Tibial nerve (tissue), 4 donors: ENCODE measurements at regions not wholly inside any gene's neighbourhood (a gene's known extent, or its start where the extent isn't known, plus 50 kb on each side); places are given as distances from the start of the nearest gene placed in this dataset.
A peak's percentile ranks its signal among the peaks of the same experiment; 100 is the strongest.

Experiments used
- DNase-seq, 2 donors: peaks; one replicate each; pipeline ENCODE4 v3.0.0-alpha.2; 2019; ENCODE audit warnings: low spot score in 2 of 2
- H3K27ac ChIP-seq, 4 donors: fragments of 200-600 bp; sonication (generic) in 3 of 4; one replicate each; pipeline ENCODE4 v1.5.1; 2017 to 2019; ENCODE audit warnings: mild to moderate bottlenecking in 1 of 4
- H3K27me3 ChIP-seq, 2 donors: fragments of 200-600 bp; sonication (generic) in 1 of 2; one replicate each; pipeline versions ENCODE4 v1.5.1 to v1.6.0; 2017 to 2019
- H3K36me3 ChIP-seq, 3 donors: fragments of 200-600 bp; sonication (generic); one replicate each; pipeline ENCODE4 v1.5.1; 2018 to 2019
- H3K4me1 ChIP-seq, 4 donors: fragments of 200-600 bp; sonication (generic) in 3 of 4; one replicate each; pipeline ENCODE4 v1.5.1; 2017 to 2019
- H3K4me3 ChIP-seq, 4 donors: fragments of 200-600 bp; sonication (generic) in 3 of 4; one replicate each; pipeline ENCODE4 v1.5.1; 2017 to 2019; ENCODE audit warnings: mild to moderate bottlenecking in 1 of 4, moderate library complexity in 1 of 4
- H3K9me3 ChIP-seq, 4 donors: fragments of 200-600 bp; sonication (generic) in 3 of 4; one replicate each; pipeline ENCODE4 v1.5.1; 2017 to 2019
- CTCF ChIP-seq, 5 experiments: fragments of 200-600 bp in 3 of 5; fragments of 450-650 bp in 2 of 5; sonication (generic) in 3 of 5; IDR thresholded peaks; one replicate each; pipeline ENCODE4 v1.5.1; 2016 to 2019; ENCODE audit warnings: antibody characterized with exemption in 5 of 5, mild to moderate bottlenecking in 3 of 5, moderate library complexity in 2 of 5
- EP300 ChIP-seq, 2 donors: sonication (generic); formaldehyde crosslinking; IDR thresholded peaks; one replicate each; pipeline ENCODE4 v1.6.1; 2017; ENCODE audit warnings: antibody characterized with exemption in 2 of 2, mild to moderate bottlenecking in 1 of 2
- POLR2A ChIP-seq, 2 donors: fragments of 450-650 bp; IDR thresholded peaks; one replicate each; pipeline ENCODE4 v1.6.1; 2017; ENCODE audit warnings: antibody characterized with exemption in 2 of 2, mild to moderate bottlenecking in 2 of 2, moderate library complexity in 2 of 2
- WGBS, 2 donors: methylation state at CpG; one replicate each; pipeline ENCODE4 v1.1.5; 2018; 5-methylcytosine and 5-hydroxymethylcytosine counted together

- Histone ChIP-seq H3K4me1 (peaks cover 0 to 25% (median 0%) of the 10 kb centered on the region in 4 donors), H3K4me3 (no peak overlapping the region), H3K27me3 (no peaks in the 10 kb centered on the region), H3K36me3 (no peaks in the 10 kb centered on the region), H3K9me3 (no peaks in the 10 kb centered on the region), H3K27ac (no peak overlapping the region)
- no peak for DNase-seq
- TF ChIP-seq CTCF (IDR thresholded peaks at IDR 0.05) (no peak), EP300 (IDR thresholded peaks at IDR 0.05) (no peak), POLR2A (IDR thresholded peaks at IDR 0.05) (no peak)
- 68 to 75% methylated on average over 5 of the region's 5 CpGs for WGBS, 2 donors
Measured at GRCh38 chr2:207473931-207474235, 55.9 kb upstream of the CREB1 start.

- peaks cover 0 to 25% (median 0%) of the 10 kb centered on the region in 4 donors for H3K4me1 ChIP-seq
- no peak overlapping the region for H3K27ac ChIP-seq
- WGBS, 2 donors = 12 to 14% methylated on average over 13 of the region's 13 CpGs
- TF ChIP-seq POLR2A (IDR thresholded peaks at IDR 0.05) = no peak
- TF ChIP-seq CTCF (IDR thresholded peaks at IDR 0.05) = peak; percentile 47 to 90 (median 71)
- H3K9me3 ChIP-seq = no peaks in the 10 kb centered on the region
- no peaks in the 10 kb centered on the region for H3K36me3 ChIP-seq
- H3K27me3 ChIP-seq = no peaks in the 10 kb centered on the region
- peak in 1 of 2 donors; percentile 84 for DNase-seq
- H3K4me3 ChIP-seq = no peak overlapping the region
Measured at GRCh38 chr2:207474863-207475485, 54.8 kb upstream of the CREB1 start.

- no peak overlapping the region for H3K27ac ChIP-seq
- no peak for TF ChIP-seq EP300 (IDR thresholded peaks at IDR 0.05)
- no peak for TF ChIP-seq CTCF (IDR thresholded peaks at IDR 0.05)
- no peak for TF ChIP-seq POLR2A (IDR thresholded peaks at IDR 0.05)
- no peak overlapping the region for H3K4me3 ChIP-seq
- 71 to 87% methylated on average over 3 of the region's 3 CpGs for WGBS, 2 donors
- peaks cover 0 to 25% (median 0%) of the 10 kb centered on the region in 4 donors for H3K4me1 ChIP-seq
- no peaks in the 10 kb centered on the region for H3K27me3 ChIP-seq
- H3K9me3 ChIP-seq = no peaks in the 10 kb centered on the region
- no peak for DNase-seq
- no peaks in the 10 kb centered on the region for H3K36me3 ChIP-seq
Measured at GRCh38 chr2:207475546-207475945, 54.2 kb upstream of the CREB1 start.

GRCh38 chr2:207477896-207478295, 51.9 kb upstream of the CREB1 start:
- Histone ChIP-seq H3K4me1 (peaks cover 0 to 25% (median 0%) of the 10 kb centered on the region in 4 donors), H3K9me3 (no peaks in the 10 kb centered on the region), H3K27me3 (no peaks in the 10 kb centered on the region), H3K4me3 (no peak overlapping the region), H3K36me3 (no peaks in the 10 kb centered on the region), H3K27ac (no peak overlapping the region)
- no peak for DNase-seq
- 92 to 97% methylated on average over 5 of the region's 5 CpGs for WGBS, 2 donors
- TF ChIP-seq POLR2A (IDR thresholded peaks at IDR 0.05) (no peak), EP300 (IDR thresholded peaks at IDR 0.05) (no peak), CTCF (IDR thresholded peaks at IDR 0.05) (no peak)

- Histone ChIP-seq H3K9me3 (no peaks in the 10 kb centered on the region), H3K27ac (no peak overlapping the region), H3K4me3 (no peak overlapping the region), H3K27me3 (no peaks in the 10 kb centered on the region), H3K36me3 (no peaks in the 10 kb centered on the region), H3K4me1 (peaks cover 0 to 18% (median 0%) of the 10 kb centered on the region in 4 donors)
- DNase-seq = no peak
- TF ChIP-seq CTCF (IDR thresholded peaks at IDR 0.05) (no peak), EP300 (IDR thresholded peaks at IDR 0.05) (no peak), POLR2A (IDR thresholded peaks at IDR 0.05) (no peak)
- WGBS, 2 donors = 81 to 84% methylated on average over 3 of the region's 3 CpGs
Measured at GRCh38 chr2:207478572-207478971, 51.2 kb upstream of the CREB1 start.
